Islet of Langerhans (tissue), 1 donor: ENCODE measurements at regions not wholly inside any gene's neighbourhood (a gene's known extent, or its start where the extent isn't known, plus 50 kb on each side); places are given as distances from the start of the nearest gene placed in this dataset.

Experiments used
- FAIRE-seq: peaks from one replicate; lab custom pipeline; 2011; peaks lifted over from hg19 to GRCh38; lab: Jason Lieb, UNC

DNA sequence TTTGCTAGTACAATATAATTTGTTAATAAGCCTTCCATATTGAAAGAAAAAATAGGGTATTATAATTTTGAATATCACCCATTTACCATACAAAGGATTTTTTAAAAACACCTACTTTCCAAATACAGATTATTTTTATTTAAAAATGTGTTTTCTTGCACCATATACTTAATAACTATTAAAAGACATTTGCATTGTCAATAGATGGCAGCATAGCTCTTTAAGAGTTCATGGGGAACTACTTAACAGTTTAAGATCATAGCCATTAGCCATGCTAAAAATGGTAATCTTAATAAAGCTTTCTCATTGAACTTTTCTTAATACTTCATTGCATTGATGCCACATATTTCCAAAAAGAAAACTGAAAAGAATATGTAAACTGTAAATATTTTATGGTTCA is 1995.9 kb downstream of the C4orf33 start:
- peak; percentile 94 for FAIRE-seq

DNA sequence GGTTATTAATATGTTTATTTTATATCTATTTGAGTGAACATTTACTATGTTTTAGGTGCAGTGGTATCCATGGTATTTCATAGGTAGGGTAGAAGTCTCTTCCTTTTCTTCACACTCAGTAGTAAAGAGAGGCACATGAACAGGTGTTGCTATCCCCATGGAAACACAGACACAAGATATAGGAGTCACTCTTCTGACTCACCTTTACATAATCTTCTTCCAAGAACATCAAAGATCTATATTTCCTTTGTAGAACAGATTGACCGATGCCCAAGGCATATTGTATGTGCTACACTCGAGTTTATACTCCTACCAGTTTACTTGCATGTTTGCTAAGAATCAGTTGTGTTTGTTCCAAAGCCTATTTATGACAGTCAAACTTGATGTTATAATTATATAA is 1997.4 kb downstream of the C4orf33 start:
- no peak for FAIRE-seq

- no peak for FAIRE-seq
Measured at GRCh38 chr4:131098976-131099375, 2003.0 kb downstream of the C4orf33 start.

DNA sequence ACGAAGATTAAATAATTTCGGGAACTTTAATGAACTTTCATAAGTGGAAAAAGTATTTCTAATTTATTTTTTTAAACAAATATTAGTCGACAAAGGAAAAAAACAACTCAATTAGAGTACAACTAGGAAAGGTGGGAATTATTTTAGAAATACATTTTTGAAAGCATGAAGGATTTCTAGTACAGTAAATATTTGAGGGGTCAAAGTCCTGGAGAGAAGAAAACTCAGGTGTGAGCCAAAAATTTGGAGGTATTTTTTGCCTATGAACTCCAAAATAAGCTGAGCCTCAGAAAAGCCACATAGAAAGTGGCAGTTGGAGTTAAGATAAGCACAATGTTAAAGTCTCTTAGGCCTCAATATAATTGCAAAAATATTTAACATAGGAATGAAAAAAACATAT is 2017.3 kb downstream of the C4orf33 start:
- FAIRE-seq = no peak

DNA sequence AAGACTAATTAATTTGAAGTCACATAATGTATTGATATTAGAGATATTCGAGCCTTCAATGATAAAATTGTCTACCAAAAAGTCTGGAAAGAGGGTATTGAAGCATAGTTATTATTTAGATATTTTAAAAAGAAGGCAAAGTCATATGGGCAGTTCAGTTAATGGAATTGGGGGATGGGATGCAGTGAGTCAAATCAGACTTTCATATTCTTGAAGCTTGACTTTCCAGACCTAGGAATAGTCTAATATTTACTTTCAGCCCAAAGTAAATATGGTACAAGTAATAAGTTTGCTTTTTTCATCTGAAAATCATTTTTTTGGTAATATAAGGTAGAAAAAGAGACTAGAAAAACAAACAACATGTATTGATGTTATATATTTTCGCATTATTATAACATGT is 2017.8 kb downstream of the C4orf33 start:
- FAIRE-seq = peak; percentile 60

GRCh38 chr4:131119661-131120060 is 2023.7 kb downstream of the C4orf33 start:
- FAIRE-seq = no peak

DNA sequence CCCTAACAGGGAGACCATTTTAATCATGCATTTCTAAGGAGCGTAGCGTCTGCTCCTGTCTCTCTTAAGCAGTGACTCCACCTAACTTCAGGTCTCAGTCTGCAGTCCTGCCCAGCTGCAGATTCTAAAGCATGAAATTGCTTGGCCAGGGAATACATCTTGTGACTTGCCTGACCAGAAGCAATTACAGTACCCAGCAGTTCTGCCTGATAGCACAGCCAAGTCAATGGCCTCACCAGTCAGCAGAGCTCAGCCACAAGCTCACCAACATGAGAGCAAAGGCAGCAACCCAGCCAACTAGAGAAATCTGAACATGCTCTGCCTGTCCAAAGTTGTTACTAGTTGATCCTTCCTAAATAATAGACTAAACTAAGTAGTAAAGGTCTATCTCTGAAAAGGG is 2011.9 kb upstream of the PCDH10 start:
- FAIRE-seq = no peak

DNA sequence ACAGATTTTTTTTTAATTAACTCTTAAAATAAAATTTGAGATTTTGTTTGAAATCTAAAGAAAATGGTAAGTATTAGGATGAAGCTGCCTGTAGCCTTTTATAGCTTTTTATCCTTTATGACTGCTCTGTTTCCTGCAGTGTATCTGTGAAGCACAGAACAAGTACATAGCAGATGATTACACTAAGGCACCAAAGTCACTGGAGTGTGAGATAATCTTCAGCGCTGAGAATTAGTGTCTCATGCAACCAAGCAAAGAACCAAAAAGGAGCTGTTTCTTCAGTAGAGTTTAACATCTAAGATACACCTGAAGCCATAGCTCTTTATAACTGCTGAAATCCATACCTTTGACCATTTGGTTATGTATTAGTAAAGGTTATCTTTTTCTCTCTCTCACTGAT is 1989.8 kb upstream of the PCDH10 start:
- no peak for FAIRE-seq

DNA sequence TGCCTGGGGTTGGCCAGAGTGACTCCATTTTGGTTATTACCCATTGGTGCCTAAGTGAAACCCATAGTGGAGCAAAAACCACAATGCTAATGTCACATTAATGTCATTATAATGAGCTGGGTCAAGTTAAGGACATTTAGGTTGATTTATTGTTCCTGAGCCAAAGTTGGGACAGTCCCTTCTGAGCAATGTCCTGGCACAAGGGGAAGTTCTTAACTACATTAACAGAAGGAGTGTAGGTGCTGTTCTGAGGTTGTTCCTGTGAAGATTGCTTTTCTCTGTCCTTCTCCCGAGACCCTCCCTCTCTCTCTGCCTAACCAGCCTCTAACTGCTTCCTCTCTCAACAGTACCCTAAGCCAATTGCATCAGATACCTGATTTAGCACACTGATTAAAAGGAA is 1956.8 kb upstream of the PCDH10 start:
- FAIRE-seq = no peak

GRCh38 chr4:131207589-131207988 is 1941.5 kb upstream of the PCDH10 start:
- FAIRE-seq = no peak

- FAIRE-seq = no peak
Measured at GRCh38 chr4:131248314-131248713, 1900.8 kb upstream of the PCDH10 start.

DNA sequence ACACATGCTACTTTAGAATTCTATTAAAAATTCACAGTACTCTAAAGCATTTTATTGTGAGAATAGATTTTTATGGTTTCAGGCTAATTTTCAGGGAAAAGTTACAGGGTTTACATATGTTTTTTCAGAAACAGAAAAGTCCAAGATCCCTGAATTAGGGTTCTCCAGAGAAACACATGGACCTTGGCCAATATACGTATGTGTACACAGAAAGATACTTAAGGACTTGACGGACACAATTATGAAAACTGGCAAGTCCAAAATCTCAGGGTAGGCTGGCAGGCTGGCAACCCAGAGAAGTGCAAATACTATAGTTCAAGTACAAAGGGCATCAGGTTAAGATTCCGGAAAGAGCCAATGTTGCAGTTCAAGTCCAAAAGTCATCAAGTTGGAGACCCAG is 1897.8 kb upstream of the PCDH10 start:
- no peak for FAIRE-seq

GRCh38 chr4:131257241-131257640 is 1891.9 kb upstream of the PCDH10 start:
- FAIRE-seq = no peak

GRCh38 chr4:131258361-131258760 is 1890.7 kb upstream of the PCDH10 start:
- no peak for FAIRE-seq

DNA sequence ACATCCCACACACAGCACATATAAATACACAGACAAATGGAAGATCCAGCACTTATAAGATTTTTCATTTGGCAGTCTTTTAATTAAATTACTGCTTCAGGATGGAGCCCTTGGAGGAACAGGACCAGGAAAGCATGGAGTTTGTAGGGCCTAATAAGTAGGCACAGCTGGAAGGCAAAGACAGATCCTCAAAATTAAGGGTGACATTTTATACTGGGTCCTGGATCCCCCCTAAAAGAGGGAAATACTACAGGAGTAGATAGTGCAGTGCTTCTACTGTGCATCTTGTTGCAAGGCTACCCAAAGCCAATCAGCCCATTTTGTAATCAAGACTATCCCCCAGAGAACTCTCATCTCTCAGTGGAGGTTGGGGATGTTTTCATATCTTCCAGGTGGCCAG is 1860.7 kb upstream of the PCDH10 start:
- no peak for FAIRE-seq

- no peak for FAIRE-seq
Measured at GRCh38 chr4:131296192-131296591, 1852.9 kb upstream of the PCDH10 start.

GRCh38 chr4:131302108-131302507 is 1847.0 kb upstream of the PCDH10 start:
- FAIRE-seq = no peak

- FAIRE-seq = no peak
Measured at GRCh38 chr4:131304686-131305085, 1844.4 kb upstream of the PCDH10 start.

GRCh38 chr4:131309628-131310027 is 1839.5 kb upstream of the PCDH10 start:
- FAIRE-seq = no peak

- no peak for FAIRE-seq
Measured at GRCh38 chr4:131316086-131316485, 1833.0 kb upstream of the PCDH10 start.

DNA sequence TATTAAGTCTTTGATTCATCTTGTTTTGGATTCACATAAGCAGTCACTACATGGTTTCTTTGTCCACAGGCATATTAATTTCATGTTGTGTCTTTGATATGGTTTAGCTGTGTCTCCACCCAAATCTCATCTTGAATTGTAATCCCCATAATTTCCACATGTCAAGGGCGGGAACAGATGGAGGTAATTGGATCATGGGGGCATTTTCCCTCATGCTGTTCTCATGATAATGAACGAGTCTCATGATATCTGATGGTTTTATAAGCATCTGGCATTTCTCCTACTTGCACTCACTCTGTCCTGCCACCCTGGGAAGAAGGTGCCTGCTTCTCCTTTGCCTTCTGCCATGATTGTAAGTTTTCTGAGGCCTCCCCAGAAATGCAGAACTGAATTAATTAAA is 1811.2 kb upstream of the PCDH10 start:
- no peak for FAIRE-seq

GRCh38 chr4:131339137-131339536 is 1810.0 kb upstream of the PCDH10 start:
- no peak for FAIRE-seq

DNA sequence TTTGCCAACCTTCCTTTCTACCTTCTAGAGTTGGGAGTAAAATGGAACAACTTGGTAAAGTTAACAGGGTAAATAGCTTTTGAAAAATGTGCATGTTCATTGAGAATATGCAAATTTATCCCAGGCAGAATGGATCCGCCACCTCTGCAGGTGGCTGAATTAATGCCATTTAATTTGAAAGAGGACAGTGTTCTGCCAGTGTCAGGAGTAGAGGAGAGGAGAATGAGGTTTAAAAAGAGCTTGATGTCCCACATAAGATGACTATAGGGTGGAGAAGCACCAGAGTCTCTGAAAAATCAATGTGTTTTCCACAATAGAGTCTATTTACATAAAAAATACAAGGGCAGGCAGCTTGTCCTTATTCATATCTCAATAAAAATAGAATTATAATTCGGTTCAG is 1804.3 kb upstream of the PCDH10 start:
- no peak for FAIRE-seq

GRCh38 chr4:131347816-131348215 is 1801.3 kb upstream of the PCDH10 start:
- no peak for FAIRE-seq

- FAIRE-seq = no peak
Measured at GRCh38 chr4:131348263-131348662, 1800.8 kb upstream of the PCDH10 start.
